Transverse colon (tissue), 4 donors: ENCODE measurements at regions not wholly inside any gene's neighbourhood (a gene's known extent, or its start where the extent isn't known, plus 50 kb on each side); places are given as distances from the start of the nearest gene placed in this dataset.

ENCODE experiments used
- CTCF ChIP-seq, 5 experiments: fragments of 200-600 bp in 3 of 5; fragments of 450-650 bp in 2 of 5; sonication (generic) in 3 of 5; IDR thresholded peaks; 1 replicate in 2 of 5; 2 replicates in 3 of 5; pipeline ENCODE4 v1.5.1; 2016 to 2017; ENCODE audit warnings: antibody characterized with exemption in 5 of 5, inconsistent platforms in 3 of 5, mild to moderate bottlenecking in 2 of 5, moderate library complexity in 1 of 5
- POLR2A ChIP-seq: fragments of 450-650 bp; IDR thresholded peaks from one replicate; pipeline ENCODE4 v1.6.1; 2016; ENCODE audit warnings: antibody characterized with exemption, mild to moderate bottlenecking, moderate library complexity
- POLR2AphosphoS5 ChIP-seq, 3 donors: sonication (generic); formaldehyde crosslinking; IDR thresholded peaks; one replicate each; pipeline ENCODE4 v1.6.1; 2016; ENCODE audit warnings: antibody characterized with exemption in 3 of 3

GRCh38 chr2:17255071-17255470 is 263.2 kb downstream of the RAD51AP2 start:
- TF ChIP-seq CTCF (IDR thresholded peaks at IDR 0.05) (no peak), POLR2AphosphoS5 (IDR thresholded peaks at IDR 0.05) (no peak), POLR2A (no peak)
